Smooth muscle cell of the brain vasculature (primary cell): ENCODE measurements at regions not wholly inside any gene's neighbourhood (a gene's known extent, or its start where the extent isn't known, plus 50 kb on each side); places are given as distances from the start of the nearest gene placed in this dataset.

ENCODE experiments used
- DNase-seq: peaks from one replicate; pipeline ENCODE4 v3.0.0-alpha.2; 2012; ENCODE audit warnings: low read depth, low spot score

GRCh38 chr4:96766359-96766758, 926.5 kb downstream of the PDHA2 start:
- DNase-seq = no peak

- no peak for DNase-seq
Observed at GRCh38 chr4:96767815-96768480, 928.1 kb downstream of the PDHA2 start.

- no peak for DNase-seq
Observed at GRCh38 chr4:96775501-96775900, 935.6 kb downstream of the PDHA2 start.

- DNase-seq = no peak
Observed at GRCh38 chr4:96776920-96777527, 937.1 kb downstream of the PDHA2 start.

- no peak for DNase-seq
Observed at GRCh38 chr4:96784336-96784735, 944.4 kb downstream of the PDHA2 start.

GRCh38 chr4:96786306-96786705, 946.4 kb downstream of the PDHA2 start:
- DNase-seq = no peak

GRCh38 chr4:96787766-96788165, 947.9 kb downstream of the PDHA2 start:
- no peak for DNase-seq

- no peak for DNase-seq
Observed at GRCh38 chr4:96809563-96809962, 969.7 kb downstream of the PDHA2 start.

GRCh38 chr4:96827086-96827485, 987.2 kb downstream of the PDHA2 start:
- no peak for DNase-seq

- DNase-seq = no peak
Observed at GRCh38 chr4:96833831-96834230, 993.9 kb downstream of the PDHA2 start.

GRCh38 chr4:96835991-96836390, 996.1 kb downstream of the PDHA2 start:
- no peak for DNase-seq

- DNase-seq = no peak
Observed at GRCh38 chr4:96839441-96839840, 999.5 kb downstream of the PDHA2 start.

- no peak for DNase-seq
Observed at GRCh38 chr4:96841801-96842200, 1001.9 kb downstream of the PDHA2 start.

- no peak for DNase-seq
Observed at GRCh38 chr4:96844858-96845490, 1005.1 kb downstream of the PDHA2 start.

- DNase-seq = no peak
Observed at GRCh38 chr4:96845819-96846218, 1005.9 kb downstream of the PDHA2 start.

- no peak for DNase-seq
Observed at GRCh38 chr4:96874657-96875056, 1034.8 kb downstream of the PDHA2 start.

GRCh38 chr4:96879527-96879926, 1039.6 kb downstream of the PDHA2 start:
- no peak for DNase-seq

GRCh38 chr4:96887857-96888256, 1048.0 kb downstream of the PDHA2 start:
- DNase-seq = no peak

- DNase-seq = no peak
Observed at GRCh38 chr4:96894621-96895020, 1054.7 kb downstream of the PDHA2 start.

- DNase-seq = no peak
Observed at GRCh38 chr4:96895826-96896225, 1055.9 kb downstream of the PDHA2 start.

GRCh38 chr4:96912716-96913115, 1072.8 kb downstream of the PDHA2 start:
- DNase-seq = no peak

- DNase-seq = no peak
Observed at GRCh38 chr4:96913441-96914080, 1073.7 kb downstream of the PDHA2 start.

GRCh38 chr4:96916711-96917110, 1076.8 kb downstream of the PDHA2 start:
- no peak for DNase-seq
